GM21723 (cell line): ENCODE measurements at regions not wholly inside any gene's neighbourhood (a gene's known extent, or its start where the extent isn't known, plus 50 kb on each side); places are given as distances from the start of the nearest gene placed in this dataset.
"Not testable (repeated sequence)": the region's sequence is repeated elsewhere in the genome, so short reads cannot be mapped to it uniquely, and the experiment has no call there.

Experiments
- ATAC-seq: cut with Tn5 transposase; IDR thresholded peaks from one replicate; pipeline ENCODE4 v1.9.1; 2021; ENCODE audit warnings: mild to moderate bottlenecking, moderate library complexity; ENCODE audit not compliant: unreplicated experiment

- ATAC-seq, result no peak
Measured at GRCh38 chrX:44675362-44676024, 132.8 kb upstream of the FUNDC1 start.

GRCh38 chrX:44674906-44675305 is 132.2 kb upstream of the FUNDC1 start:
- ATAC-seq, result no peak

- no peak for ATAC-seq
Measured at GRCh38 chrX:44669626-44670025, 127.0 kb upstream of the FUNDC1 start.

GRCh38 chrX:44667771-44668170 is 125.1 kb upstream of the FUNDC1 start:
- no peak for ATAC-seq

- ATAC-seq, result not testable (repeated sequence)
Measured at GRCh38 chrX:44657718-44658246, 115.1 kb upstream of the FUNDC1 start.

- ATAC-seq, result no peak
Measured at GRCh38 chrX:44651358-44651757, 108.7 kb upstream of the FUNDC1 start.

- no peak for ATAC-seq
Measured at GRCh38 chrX:44643723-44644122, 101.1 kb upstream of the FUNDC1 start.

GRCh38 chrX:44637282-44637681 is 94.6 kb upstream of the FUNDC1 start:
- no peak for ATAC-seq

GRCh38 chrX:44621078-44621477 is 78.4 kb upstream of the FUNDC1 start:
- no peak for ATAC-seq

- no peak for ATAC-seq
Measured at GRCh38 chrX:44619039-44619438, 76.4 kb upstream of the FUNDC1 start.

GRCh38 chrX:44596277-44596676 is 53.6 kb upstream of the FUNDC1 start:
- peak; percentile 95 for ATAC-seq
